Keratinocyte (primary cell): ENCODE measurements at regions not wholly inside any gene's neighbourhood (a gene's known extent, or its start where the extent isn't known, plus 50 kb on each side); places are given as distances from the start of the nearest gene placed in this dataset.

Experiments
- DNase-seq: peaks from one replicate; pipeline ENCODE4 v3.0.0-alpha.2; 2011; ENCODE audit warnings: low read depth, missing footprints, low spot score
- FAIRE-seq: peaks from 2 replicates; lab custom pipeline; 2011; peaks lifted over from hg19 to GRCh38; lab: Jason Lieb, UNC
- H2AFZ ChIP-seq: 2 replicates; pipeline ENCODE4 v1.6.0; 2012; ENCODE audit warnings: low read length, control low read depth, inconsistent platforms; ENCODE audit not compliant: control insufficient read depth
- H3K27ac ChIP-seq: 2 replicates; pipeline ENCODE4 v1.5.1; 2011; ENCODE audit warnings: low read length; ENCODE audit not compliant: control insufficient read depth, insufficient read depth
- H3K27me3 ChIP-seq: 3 replicates; pipeline ENCODE4 v1.6.0; 2011; ENCODE audit warnings: low read length; ENCODE audit not compliant: control insufficient read depth, insufficient read depth; ENCODE audit errors: extremely low read depth
- H3K36me3 ChIP-seq, 2 experiments: 2 replicates in 1 of 2; 3 replicates in 1 of 2; pipeline ENCODE4 v1.5.1; 2011; ENCODE audit warnings: low read length in 2 of 2, mild to moderate bottlenecking in 1 of 2; ENCODE audit not compliant: control insufficient read depth in 2 of 2, insufficient read depth in 2 of 2; ENCODE audit errors: extremely low read depth in 1 of 2
- H3K4me1 ChIP-seq: 3 replicates; pipeline ENCODE4 v1.5.1; 2011; ENCODE audit warnings: low read length; ENCODE audit not compliant: control insufficient read depth, insufficient read depth; ENCODE audit errors: extremely low read depth
- H3K4me2 ChIP-seq: 3 replicates; pipeline ENCODE4 v1.6.0; 2011; ENCODE audit warnings: low read depth, low read length; ENCODE audit not compliant: control insufficient read depth, insufficient read depth; ENCODE audit errors: extremely low read depth
- H3K4me3 ChIP-seq, 3 experiments: fragments of 200-600 bp in 1 of 3; sonication (generic) in 1 of 3; 2 replicates in 2 of 3; 3 replicates in 1 of 3; pipeline ENCODE4 v1.5.1; 2011 to 2016; ENCODE audit warnings: low read length in 3 of 3, mild to moderate bottlenecking in 3 of 3, control low read depth in 2 of 3, inconsistent platforms in 1 of 3, low read depth in 1 of 3, mixed read lengths in 1 of 3, mixed run types in 1 of 3, moderate library complexity in 1 of 3; ENCODE audit not compliant: control insufficient read depth in 2 of 3, insufficient read depth in 2 of 3; ENCODE audit errors: extremely low read depth in 1 of 3
- H3K79me2 ChIP-seq: 2 replicates; pipeline ENCODE4 v1.6.0; 2012; ENCODE audit warnings: low read length; ENCODE audit not compliant: control insufficient read depth, insufficient read depth
- H3K9ac ChIP-seq: 3 replicates; pipeline ENCODE4 v1.6.0; 2011; ENCODE audit warnings: low read length; ENCODE audit not compliant: control insufficient read depth, insufficient read depth; ENCODE audit errors: extremely low read depth
- H3K9me1 ChIP-seq: 3 replicates; pipeline ENCODE4 v1.6.0; 2011; ENCODE audit warnings: low read length; ENCODE audit not compliant: control insufficient read depth, insufficient read depth; ENCODE audit errors: extremely low read depth
- H3K9me3 ChIP-seq: 2 replicates; pipeline ENCODE4 v1.5.1; 2012; ENCODE audit warnings: low read depth, low read length; ENCODE audit not compliant: control insufficient read depth
- H4K20me1 ChIP-seq: 3 replicates; pipeline ENCODE4 v1.6.0; 2011; ENCODE audit warnings: low read length; ENCODE audit not compliant: control insufficient read depth, insufficient read depth; ENCODE audit errors: extremely low read depth
- EZH2 ChIP-seq: IDR thresholded peaks from one replicate; pipeline ENCODE4 v1.6.1; 2012; ENCODE audit warnings: inconsistent platforms, mild to moderate bottlenecking, low read length, moderate library complexity
- dilution Hi-C: fragments of 300-500 bp; cut with MboI; formaldehyde crosslinking; loops from one replicate; pipeline ENCODE4 v1.7.0; 2020; ENCODE audit warnings: low sequenced_read_pairs; ENCODE audit not compliant: extremely low pct_ligation_motif_present
- TF ChIP-seq, protein P1 (sequence below), 3 experiments: IDR thresholded peaks in 1 of 3; conservative IDR thresholded peaks in 1 of 3; optimal IDR thresholded peaks in 1 of 3; 2 replicates in 2 of 3; 3 replicates in 1 of 3; pipeline versions ENCODE3 to v1.5.1; 2011; ENCODE audit warnings: low read length in 3 of 3, mild to moderate bottlenecking in 3 of 3, moderate library complexity in 2 of 3, control low read depth in 1 of 3, inconsistent platforms in 1 of 3; ENCODE audit not compliant: insufficient read depth in 2 of 3; ENCODE audit errors: extremely low read depth in 1 of 3

GRCh38 chr12:74619084-74619483, 81.4 kb downstream of the ATXN7L3B start:
- no peak for FAIRE-seq

GRCh38 chr12:74619884-74620283, 82.2 kb downstream of the ATXN7L3B start:
- dilution Hi-C loops, result no loop called here

More at GRCh38 chr12:74619084-74619483, 81.4 kb downstream of the ATXN7L3B start:
- dilution Hi-C loops, result no loop called here
- H3K27ac ChIP-seq, result no peak overlapping the region
- H4K20me1 ChIP-seq, result no peaks in the 10 kb centered on the region
- no peaks in the 10 kb centered on the region for H3K27me3 ChIP-seq
- TF ChIP-seq, protein P1, sequence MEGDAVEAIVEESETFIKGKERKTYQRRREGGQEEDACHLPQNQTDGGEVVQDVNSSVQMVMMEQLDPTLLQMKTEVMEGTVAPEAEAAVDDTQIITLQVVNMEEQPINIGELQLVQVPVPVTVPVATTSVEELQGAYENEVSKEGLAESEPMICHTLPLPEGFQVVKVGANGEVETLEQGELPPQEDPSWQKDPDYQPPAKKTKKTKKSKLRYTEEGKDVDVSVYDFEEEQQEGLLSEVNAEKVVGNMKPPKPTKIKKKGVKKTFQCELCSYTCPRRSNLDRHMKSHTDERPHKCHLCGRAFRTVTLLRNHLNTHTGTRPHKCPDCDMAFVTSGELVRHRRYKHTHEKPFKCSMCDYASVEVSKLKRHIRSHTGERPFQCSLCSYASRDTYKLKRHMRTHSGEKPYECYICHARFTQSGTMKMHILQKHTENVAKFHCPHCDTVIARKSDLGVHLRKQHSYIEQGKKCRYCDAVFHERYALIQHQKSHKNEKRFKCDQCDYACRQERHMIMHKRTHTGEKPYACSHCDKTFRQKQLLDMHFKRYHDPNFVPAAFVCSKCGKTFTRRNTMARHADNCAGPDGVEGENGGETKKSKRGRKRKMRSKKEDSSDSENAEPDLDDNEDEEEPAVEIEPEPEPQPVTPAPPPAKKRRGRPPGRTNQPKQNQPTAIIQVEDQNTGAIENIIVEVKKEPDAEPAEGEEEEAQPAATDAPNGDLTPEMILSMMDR (optimal IDR thresholded peaks at IDR 0.05 in 1 of 3, IDR thresholded peaks at IDR 0.05 in 1 of 3, conservative IDR thresholded peaks at IDR 0.05 in 1 of 3; ENCODE audit: extremely low read depth in 1 of 3, insufficient read depth in 2 of 3, low read length in 3 of 3), result no peak
- no peak for TF ChIP-seq EZH2
- no peak overlapping the region for H3K4me2 ChIP-seq
- no peaks in the 10 kb centered on the region for H3K4me1 ChIP-seq
- H3K9me1 ChIP-seq, result no peaks in the 10 kb centered on the region
- H3K4me3 ChIP-seq, result no peak overlapping the region
- no peak for DNase-seq
- H3K79me2 ChIP-seq, result no peaks in the 10 kb centered on the region
- no peaks in the 10 kb centered on the region for H3K36me3 ChIP-seq
- no peaks in the 10 kb centered on the region for H3K9me3 ChIP-seq
- no peak overlapping the region for H2AFZ ChIP-seq
- no peak overlapping the region for H3K9ac ChIP-seq

More at GRCh38 chr12:74619884-74620283, 82.2 kb downstream of the ATXN7L3B start:
- TF ChIP-seq EZH2, result no peak
- TF ChIP-seq, protein P1 (optimal IDR thresholded peaks at IDR 0.05 in 1 of 3, IDR thresholded peaks at IDR 0.05 in 1 of 3, conservative IDR thresholded peaks at IDR 0.05 in 1 of 3; ENCODE audit: extremely low read depth in 1 of 3, insufficient read depth in 2 of 3, low read length in 3 of 3), result no peak
- Histone ChIP-seq H3K79me2 (no peaks in the 10 kb centered on the region), H3K36me3 (no peaks in the 10 kb centered on the region), H3K27ac (no peak overlapping the region), H4K20me1 (no peaks in the 10 kb centered on the region), H3K9me3 (no peaks in the 10 kb centered on the region), H3K4me2 (no peak overlapping the region), H3K4me3 (no peak overlapping the region), H3K9me1 (no peaks in the 10 kb centered on the region), H3K9ac (no peak overlapping the region), H3K4me1 (no peaks in the 10 kb centered on the region), H2AFZ (no peak overlapping the region), H3K27me3 (no peaks in the 10 kb centered on the region)
- DNase-seq (no peak), FAIRE-seq (no peak)
